Vagina (tissue), 2 donors: ENCODE measurements at regions not wholly inside any gene's neighbourhood (a gene's known extent, or its start where the extent isn't known, plus 50 kb on each side); places are given as distances from the start of the nearest gene placed in this dataset.

ENCODE experiments used
- DNase-seq, 2 donors: peaks; one replicate each; pipeline ENCODE4 v3.0.0-alpha.2; 2017; ENCODE audit errors: extremely low spot score in 2 of 2
- H3K27ac ChIP-seq: fragments of 200-600 bp; sonication (generic); one replicate; pipeline ENCODE4 v1.5.1; 2019
- H3K27me3 ChIP-seq: fragments of 200-600 bp; sonication (generic); one replicate; pipeline ENCODE4 v1.5.1; 2019
- H3K36me3 ChIP-seq, 2 donors: fragments of 200-600 bp; sonication (generic); one replicate each; pipeline ENCODE4 v1.5.1; 2017 to 2019
- H3K4me1 ChIP-seq: fragments of 200-600 bp; sonication (generic); one replicate; pipeline ENCODE4 v1.5.1; 2019
- H3K4me3 ChIP-seq, 2 donors: fragments of 200-600 bp; sonication (generic); 1 replicate in 1 of 2; 2 replicates in 1 of 2; pipeline ENCODE4 v1.5.1; 2016 to 2019
- H3K9me3 ChIP-seq: fragments of 200-600 bp; sonication (generic); one replicate; pipeline ENCODE4 v1.5.1; 2019
- CTCF ChIP-seq, 3 experiments: fragments of 450-650 bp in 2 of 3; fragments of 200-600 bp in 1 of 3; sonication (generic) in 1 of 3; IDR thresholded peaks; one replicate each; pipeline ENCODE4 v1.5.1; 2017 to 2019; ENCODE audit warnings: antibody characterized with exemption in 3 of 3, mild to moderate bottlenecking in 2 of 3, moderate library complexity in 2 of 3
- POLR2A ChIP-seq, 2 donors: fragments of 450-650 bp; IDR thresholded peaks; one replicate each; pipeline ENCODE4 v1.6.1; 2017; ENCODE audit warnings: antibody characterized with exemption in 2 of 2, mild to moderate bottlenecking in 2 of 2, moderate library complexity in 2 of 2
- POLR2AphosphoS5 ChIP-seq, 2 donors: sonication (generic); formaldehyde crosslinking; IDR thresholded peaks; one replicate each; pipeline ENCODE4 v1.9.0; 2017; ENCODE audit warnings: antibody characterized with exemption in 2 of 2, mild to moderate bottlenecking in 2 of 2, low read depth in 1 of 2; ENCODE audit not compliant: insufficient read depth in 1 of 2
- intact Hi-C: fragments of 100-400 bp; cut with DNase I; formaldehyde crosslinking; loops from one replicate; pipeline ENCODE4 v1.15.1; 2023

GRCh38 chr9:71323357-71323756 lies 201.9 kb upstream of the TRPM3 start:
- Histone ChIP-seq H3K27me3 (no peaks in the 10 kb centered on the region), H3K4me1 (no peaks in the 10 kb centered on the region), H3K4me3 (no peak overlapping the region), H3K9me3 (no peaks in the 10 kb centered on the region), H3K27ac (no peak overlapping the region), H3K36me3 (no peaks in the 10 kb centered on the region)
- TF ChIP-seq POLR2A (IDR thresholded peaks at IDR 0.05) = no peak
- TF ChIP-seq CTCF (IDR thresholded peaks at IDR 0.05) = no peak
- no peak for TF ChIP-seq POLR2AphosphoS5 (IDR thresholded peaks at IDR 0.05; ENCODE audit: insufficient read depth in 1 of 2, low read depth in 1 of 2)
- intact Hi-C loops = no loop called here
- DNase-seq = no peak

GRCh38 chr9:71322311-71322710 lies 200.9 kb upstream of the TRPM3 start:
- intact Hi-C loops = no loop called here
- no peaks in the 10 kb centered on the region for H3K9me3 ChIP-seq
- no peaks in the 10 kb centered on the region for H3K4me1 ChIP-seq
- no peak overlapping the region for H3K27ac ChIP-seq
- no peaks in the 10 kb centered on the region for H3K36me3 ChIP-seq
- H3K4me3 ChIP-seq = no peak overlapping the region
- no peak for DNase-seq
- H3K27me3 ChIP-seq = no peaks in the 10 kb centered on the region
- TF ChIP-seq POLR2A (IDR thresholded peaks at IDR 0.05) = no peak
- TF ChIP-seq CTCF (IDR thresholded peaks at IDR 0.05) = no peak
- no peak for TF ChIP-seq POLR2AphosphoS5 (IDR thresholded peaks at IDR 0.05; ENCODE audit: insufficient read depth in 1 of 2, low read depth in 1 of 2)

- Histone ChIP-seq H3K36me3 (no peaks in the 10 kb centered on the region), H3K27me3 (no peaks in the 10 kb centered on the region), H3K4me1 (no peaks in the 10 kb centered on the region), H3K27ac (no peak overlapping the region), H3K4me3 (no peak overlapping the region), H3K9me3 (no peaks in the 10 kb centered on the region)
- TF ChIP-seq POLR2A (IDR thresholded peaks at IDR 0.05) = no peak
- TF ChIP-seq POLR2AphosphoS5 (IDR thresholded peaks at IDR 0.05; ENCODE audit: insufficient read depth in 1 of 2, low read depth in 1 of 2) = no peak
- no peak for TF ChIP-seq CTCF (IDR thresholded peaks at IDR 0.05)
- DNase-seq = no peak
- intact Hi-C loops = no loop called here
Observed at GRCh38 chr9:71308454-71308853, 187.0 kb upstream of the TRPM3 start.

GRCh38 chr9:71306134-71306533 lies 184.7 kb upstream of the TRPM3 start:
- intact Hi-C loops = no loop called here
- no peak for TF ChIP-seq POLR2A (IDR thresholded peaks at IDR 0.05)
- no peak for TF ChIP-seq POLR2AphosphoS5 (IDR thresholded peaks at IDR 0.05; ENCODE audit: insufficient read depth in 1 of 2, low read depth in 1 of 2)
- no peak for TF ChIP-seq CTCF (IDR thresholded peaks at IDR 0.05)
- H3K27me3 ChIP-seq = no peaks in the 10 kb centered on the region
- H3K4me1 ChIP-seq = no peaks in the 10 kb centered on the region
- no peak overlapping the region for H3K4me3 ChIP-seq
- H3K27ac ChIP-seq = no peak overlapping the region
- H3K36me3 ChIP-seq = no peaks in the 10 kb centered on the region
- H3K9me3 ChIP-seq = no peaks in the 10 kb centered on the region
- no peak for DNase-seq

GRCh38 chr9:71303351-71303750 lies 181.9 kb upstream of the TRPM3 start:
- H3K4me3 ChIP-seq = no peak overlapping the region
- intact Hi-C loops = no loop called here
- H3K36me3 ChIP-seq = no peaks in the 10 kb centered on the region
- TF ChIP-seq CTCF (IDR thresholded peaks at IDR 0.05) = no peak
- no peak for TF ChIP-seq POLR2A (IDR thresholded peaks at IDR 0.05)
- no peak for TF ChIP-seq POLR2AphosphoS5 (IDR thresholded peaks at IDR 0.05; ENCODE audit: insufficient read depth in 1 of 2, low read depth in 1 of 2)
- H3K4me1 ChIP-seq = no peaks in the 10 kb centered on the region
- H3K9me3 ChIP-seq = no peaks in the 10 kb centered on the region
- no peak for DNase-seq
- H3K27me3 ChIP-seq = no peaks in the 10 kb centered on the region
- no peak overlapping the region for H3K27ac ChIP-seq
